Motor neuron (in vitro differentiated cells): ENCODE measurements at regions not wholly inside any gene's neighbourhood (a gene's known extent, or its start where the extent isn't known, plus 50 kb on each side); places are given as distances from the start of the nearest gene placed in this dataset.
A peak's percentile ranks its signal among the peaks of the same experiment; 100 is the strongest.

ENCODE experiments used
- ATAC-seq, 8 experiments: fragments of 200-7000 bp; cut with Tn5 transposase; replicated peaks in 6 of 8; 2 replicates each; pipeline ENCODE4 v1.8.0; 2021; ENCODE audit warnings: mild to moderate bottlenecking in 8 of 8, moderate library complexity in 8 of 8
- H3K27ac ChIP-seq, 2 donors: fragments of 250-450 bp; sonication (Bioruptor Pico); 2 replicates each; pipeline ENCODE4 v1.9.0; 2021; ENCODE audit warnings: antibody characterized with exemption in 2 of 2, mild to moderate bottlenecking in 2 of 2, moderate library complexity in 1 of 2
- H3K4me1 ChIP-seq, 2 donors: fragments of 250-450 bp; sonication (Bioruptor Pico); replicated peaks in 1 of 2; 2 replicates each; pipeline ENCODE4 v1.6.1; 2021; ENCODE audit warnings: antibody characterized with exemption in 2 of 2, mild to moderate bottlenecking in 2 of 2, moderate library complexity in 1 of 2
- H3K4me3 ChIP-seq, 5 donors: fragments of 250-450 bp; sonication (Bioruptor Pico); 2 replicates each; pipeline ENCODE4 v1.9.0; 2021; ENCODE audit warnings: antibody characterized with exemption in 5 of 5, mild to moderate bottlenecking in 5 of 5, moderate library complexity in 4 of 5
- WGBS, 10 experiments: fragments of 450-650 bp; shearing (Covaris generic); methylation state at CpG; one replicate each; pipeline ENCODE4 v1.0.0; 2022; 5-methylcytosine and 5-hydroxymethylcytosine counted together
- in situ Hi-C, 9 experiments: fragments of 400-800 bp; cut with MboI; loops; one replicate each; pipeline ENCODE4 v1.15.0; 2021; ENCODE audit warnings: low sequenced_read_pairs in 9 of 9, low pct_unique_long_range_greater_than_20kb in 2 of 9; ENCODE audit not compliant: unreplicated experiment in 9 of 9

GRCh38 chr1:25033828-25034705 is 104.0 kb upstream of the RUNX3 start:
- Histone ChIP-seq H3K27ac (no peak overlapping the region), H3K4me3 (no peak overlapping the region), H3K4me1 (no peaks in the 10 kb centered on the region)
- WGBS, 10 experiments: 20 to 88% (median 77%) methylated on average over 3 to 14 of the region's 28 CpGs; no CpG with 5 or more reads in 4 of the 10 experiments
- in situ Hi-C loops: loop anchor here in 1 of 9 experiments (10.0 kb wide), 1 partner anchor 99 kb away; the partner anchor contains the start of gene RUNX3
- peak in 1 of 8 experiments; percentile 16 for ATAC-seq

- in situ Hi-C loops: loop anchor here in 1 of 9 experiments (10.0 kb wide), 1 partner anchor 98 kb away; the partner anchor contains the start of gene RUNX3
Observed at GRCh38 chr1:25033030-25033827, 103.2 kb upstream of the RUNX3 start.

DNA sequence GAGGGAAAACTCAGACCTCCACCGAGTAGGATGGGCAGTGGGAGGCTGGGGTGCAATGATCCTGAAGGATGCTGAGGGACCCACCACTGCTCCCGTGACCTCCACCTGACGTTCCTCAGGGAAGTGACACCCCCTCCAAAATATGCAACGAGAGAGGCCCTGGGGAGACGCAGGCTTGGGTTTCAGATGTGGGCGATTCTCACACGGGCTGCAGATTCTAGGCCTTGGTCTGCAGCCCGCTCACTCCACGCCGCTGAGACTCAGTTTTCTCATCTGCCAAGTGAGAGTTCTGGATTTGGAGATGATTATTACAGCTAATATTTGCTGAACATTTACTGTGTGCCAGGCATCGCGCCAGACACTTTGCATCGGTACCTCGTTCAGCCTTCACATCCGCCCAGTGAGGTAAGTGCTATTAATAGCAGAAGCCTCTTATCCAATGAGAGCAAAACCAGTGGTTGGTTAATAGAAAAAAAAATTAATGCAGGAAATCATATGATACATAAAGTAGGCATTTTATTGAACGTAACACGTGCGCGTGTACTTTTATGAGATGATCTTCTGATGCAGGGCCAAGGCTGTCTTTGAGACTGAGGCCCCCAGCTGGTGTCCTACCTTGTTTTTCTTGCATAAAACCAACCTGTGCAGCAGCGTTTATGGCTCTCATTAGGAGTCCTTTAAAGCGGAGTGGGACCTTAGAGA is 102.0 kb upstream of the RUNX3 start:
- in situ Hi-C loops: loop anchor here in 1 of 9 experiments (10.0 kb wide), 1 partner anchor 97 kb away; the partner anchor contains the start of gene RUNX3

More at GRCh38 chr1:25033030-25033827, 103.2 kb upstream of the RUNX3 start:
- no peaks in the 10 kb centered on the region for H3K4me1 ChIP-seq
- ATAC-seq: no peak
- H3K27ac ChIP-seq: no peak overlapping the region
- no peak overlapping the region for H3K4me3 ChIP-seq
- 55 to 94% (median 86%) methylated on average over 2 to 9 of the region's 12 CpGs; no CpG with 5 or more reads in 3 of the 10 experiments for WGBS, 10 experiments

GRCh38 chr1:25031601-25031965 is 101.5 kb upstream of the RUNX3 start:
- ATAC-seq: no peak

More for the DNA sequence above, 102.0 kb upstream of the RUNX3 start:
- H3K4me3 ChIP-seq: no peak overlapping the region
- 61 to 92% (median 80%) methylated on average over 4 to 21 of the region's 21 CpGs; no CpG with 5 or more reads in 1 of the 10 experiments for WGBS, 10 experiments
- peak in 3 of 8 experiments; percentile 16 to 54 (median 41) for ATAC-seq
- H3K4me1 ChIP-seq: peaks cover under 1 to 1% of the 10 kb centered on the region in 2 donors
- no peak overlapping the region for H3K27ac ChIP-seq

DNA sequence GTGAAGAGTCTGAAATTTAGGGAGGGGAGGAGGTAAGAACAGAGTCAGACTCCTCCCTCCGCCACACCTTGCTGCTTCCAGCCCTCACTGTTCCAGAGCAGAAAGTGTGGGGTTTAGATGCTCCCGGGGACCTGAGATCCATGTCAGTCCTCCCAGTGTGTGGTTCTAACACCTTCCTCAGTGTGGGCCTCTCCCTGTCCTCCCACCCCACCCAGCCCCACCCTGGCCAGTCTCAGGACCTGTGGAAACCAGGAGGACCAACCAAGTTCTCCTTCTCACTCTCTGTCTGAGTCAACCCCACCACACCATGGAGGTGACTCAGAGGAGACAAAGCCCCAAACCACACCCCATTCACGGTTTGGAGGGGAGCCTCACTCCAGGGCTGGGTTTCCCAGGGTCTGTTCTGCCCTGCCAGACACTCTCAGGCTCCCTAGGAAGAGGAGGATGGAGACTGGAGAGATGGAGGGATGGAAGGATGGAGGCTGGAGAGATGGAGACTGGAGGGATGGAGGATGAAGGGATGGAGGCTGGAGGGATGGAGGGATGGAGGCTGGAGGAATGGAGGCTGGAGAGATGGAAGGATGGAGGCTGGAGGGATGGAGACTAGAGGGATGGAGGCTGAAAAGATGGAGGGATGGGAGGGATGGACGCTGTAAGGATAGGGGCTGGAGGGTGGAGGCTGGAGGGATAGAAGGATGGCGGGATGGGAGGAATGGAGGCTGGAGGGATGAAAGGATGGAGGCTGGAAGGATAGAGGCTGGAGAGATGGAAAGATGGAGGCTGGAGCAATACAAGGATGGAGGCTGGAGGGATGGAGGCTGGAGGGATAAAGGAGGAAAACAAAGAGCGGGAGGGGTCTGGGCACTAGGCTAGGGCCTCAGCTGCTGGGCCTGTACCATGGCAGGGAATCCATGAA is 100.9 kb upstream of the RUNX3 start:
- Histone ChIP-seq H3K27ac (no peak overlapping the region), H3K4me3 (no peak overlapping the region), H3K4me1 (peaks cover 7 to 9% of the 10 kb centered on the region in 2 donors)
- in situ Hi-C loops: loop anchor here in 1 of 9 experiments (10.0 kb wide), 1 partner anchor 96 kb away; the partner anchor contains the start of gene RUNX3
- 20 to 83% (median 50%) methylated on average over 1 to 4 of the region's 6 CpGs; no CpG with 5 or more reads in 2 of the 10 experiments for WGBS, 10 experiments
- no peak for ATAC-seq

More at GRCh38 chr1:25031601-25031965, 101.5 kb upstream of the RUNX3 start:
- Histone ChIP-seq H3K27ac (no peak overlapping the region), H3K4me1 (peaks cover 6 to 7% of the 10 kb centered on the region in 2 donors), H3K4me3 (no peak overlapping the region)
- 20 to 100% (median 60%) methylated on average over 1 to 8 of the region's 8 CpGs; no CpG with 5 or more reads in 2 of the 10 experiments for WGBS, 10 experiments
- in situ Hi-C loops: loop anchor here in 1 of 9 experiments (10.0 kb wide), 1 partner anchor 97 kb away; the partner anchor contains the start of gene RUNX3

DNA sequence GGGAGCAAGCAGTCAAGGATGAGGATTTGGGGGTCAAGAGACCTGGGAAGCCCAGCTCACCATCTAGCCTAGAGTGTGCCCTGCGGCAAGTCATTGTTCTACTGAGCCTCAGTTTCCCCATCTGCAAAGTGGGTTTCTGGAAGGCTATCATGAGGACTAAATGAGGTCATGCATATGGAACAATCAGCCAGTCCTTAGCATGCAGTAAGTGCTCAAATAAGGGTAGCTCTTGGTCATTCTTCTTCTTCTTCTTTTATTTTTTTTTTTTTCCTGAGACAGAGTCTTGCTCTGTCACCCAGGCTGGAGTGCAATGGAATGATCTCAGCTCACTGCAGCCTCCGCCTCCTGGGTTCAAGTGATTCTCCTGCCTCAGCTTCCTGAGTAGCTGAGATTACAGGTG is 99.9 kb upstream of the RUNX3 start:
- WGBS, 10 experiments: 86 to 100% (median 88%) methylated on average over 1 to 2 of the region's 2 CpGs; no CpG with 5 or more reads in 6 of the 10 experiments
- no peak for ATAC-seq
- in situ Hi-C loops: loop anchor here in 1 of 9 experiments (10.0 kb wide), 1 partner anchor 95 kb away; the partner anchor contains the start of gene RUNX3
- H3K4me1 ChIP-seq: peaks cover 7 to 9% of the 10 kb centered on the region in 2 donors
- no peak overlapping the region for H3K4me3 ChIP-seq
- H3K27ac ChIP-seq: no peak overlapping the region

DNA sequence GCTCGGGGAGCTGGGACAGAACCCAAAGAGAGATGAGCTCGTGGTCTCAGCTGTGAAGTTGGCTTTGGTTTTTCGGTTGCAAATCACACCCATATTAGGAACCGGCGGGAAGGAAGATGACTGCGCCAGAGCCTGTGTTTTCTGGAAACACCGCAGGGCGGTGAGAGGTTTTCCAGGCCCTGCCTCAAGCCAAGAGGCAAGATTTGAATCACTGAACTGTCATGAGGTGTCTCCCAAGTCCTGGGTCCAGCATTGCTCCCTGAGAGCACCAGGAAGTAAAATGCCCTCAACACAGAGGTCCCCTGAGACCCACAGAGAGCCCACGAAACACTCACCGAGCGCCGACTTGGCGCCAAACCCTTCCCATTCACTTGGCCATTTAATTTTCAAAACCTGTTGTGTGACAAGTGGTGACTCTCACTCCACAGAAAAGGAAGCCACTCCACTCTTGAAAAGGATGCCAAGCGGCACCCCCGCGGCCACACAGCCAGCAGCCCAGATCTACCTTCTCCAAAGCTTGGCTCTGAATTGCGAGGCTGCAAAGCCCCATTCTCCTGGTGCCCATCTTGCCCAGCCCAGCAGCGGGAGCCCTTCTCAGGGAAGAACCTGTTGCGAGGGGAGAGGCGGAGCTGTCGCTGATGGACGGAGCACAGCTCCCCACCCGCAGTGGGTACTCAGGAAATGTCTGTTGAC is 99.0 kb upstream of the RUNX3 start:
- in situ Hi-C loops: no loop called here
- H3K4me1 ChIP-seq: peaks cover 7 to 9% of the 10 kb centered on the region in 2 donors
- 34 to 75% (median 63%) methylated on average over 5 to 23 of the region's 23 CpGs; no CpG with 5 or more reads in 3 of the 10 experiments for WGBS, 10 experiments
- H3K4me3 ChIP-seq: no peak overlapping the region
- no peak overlapping the region for H3K27ac ChIP-seq
- no peak for ATAC-seq

DNA sequence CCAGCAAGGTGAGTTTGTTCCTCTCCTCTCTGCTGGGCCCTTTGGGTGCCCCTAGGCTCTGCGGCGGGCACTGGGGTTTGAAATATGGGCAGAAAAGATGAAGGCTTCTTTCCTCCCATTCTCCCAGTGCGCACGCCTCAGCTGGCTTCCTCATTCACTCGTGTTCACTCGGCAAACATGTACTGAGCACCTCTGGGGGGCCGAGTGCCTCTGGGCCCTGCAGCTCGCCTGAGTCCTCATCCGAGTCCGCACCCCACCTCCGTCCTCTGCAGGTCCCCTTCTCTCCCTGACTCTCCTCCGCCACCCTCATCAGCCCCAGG is 98.5 kb upstream of the RUNX3 start:
- no peak overlapping the region for H3K27ac ChIP-seq
- H3K4me3 ChIP-seq: no peak overlapping the region
- ATAC-seq: no peak
- 70 to 100% (median 84%) methylated on average over 2 to 11 of the region's 12 CpGs; no CpG with 5 or more reads in 3 of the 10 experiments for WGBS, 10 experiments
- peaks cover 7 to 9% of the 10 kb centered on the region in 2 donors for H3K4me1 ChIP-seq
- in situ Hi-C loops: no loop called here

GRCh38 chr1:25027822-25028586 is 97.9 kb upstream of the RUNX3 start:
- Histone ChIP-seq H3K4me3 (no peak overlapping the region), H3K4me1 (peaks cover 7 to 11% of the 10 kb centered on the region in 2 donors), H3K27ac (no peak overlapping the region)
- 30 to 91% (median 82%) methylated on average over 2 to 10 of the region's 13 CpGs; no CpG with 5 or more reads in 5 of the 10 experiments for WGBS, 10 experiments
- in situ Hi-C loops: no loop called here
- no peak for ATAC-seq

GRCh38 chr1:25026730-25027450 is 96.8 kb upstream of the RUNX3 start:
- ATAC-seq: no peak
- H3K4me1 ChIP-seq: peaks cover 10 to 22% of the 10 kb centered on the region in 2 donors
- no peak overlapping the region for H3K4me3 ChIP-seq
- WGBS, 10 experiments: 20 to 86% (median 39%) methylated on average over 1 to 11 of the region's 12 CpGs; no CpG with 5 or more reads in 3 of the 10 experiments
- no peak overlapping the region for H3K27ac ChIP-seq
- in situ Hi-C loops: no loop called here
